HCEC 1CT (cell line): ENCODE measurements at regions not wholly inside any gene's neighbourhood (a gene's known extent, or its start where the extent isn't known, plus 50 kb on each side); places are given as distances from the start of the nearest gene placed in this dataset.

ENCODE experiments used
- DNase-seq: peaks from one replicate; pipeline ENCODE4 v3.0.0-alpha.2; 2017

GRCh38 chr6:66675906-66676305, 968.9 kb upstream of the EYS start:
- no peak for DNase-seq

- DNase-seq = no peak
Observed at GRCh38 chr6:66664112-66664511, 957.1 kb upstream of the EYS start.

- no peak for DNase-seq
Observed at GRCh38 chr6:66662721-66663507, 955.9 kb upstream of the EYS start.

- DNase-seq = peak; percentile 34
Observed at GRCh38 chr6:66662196-66662595, 955.2 kb upstream of the EYS start.

GRCh38 chr6:66655420-66655819, 948.4 kb upstream of the EYS start:
- DNase-seq = no peak

GRCh38 chr6:66638518-66638917, 931.5 kb upstream of the EYS start:
- no peak for DNase-seq

- DNase-seq = no peak
Observed at GRCh38 chr6:66638099-66638498, 931.1 kb upstream of the EYS start.

GRCh38 chr6:66628917-66629316, 921.9 kb upstream of the EYS start:
- peak; percentile 28 for DNase-seq

- DNase-seq = no peak
Observed at GRCh38 chr6:66623050-66623449, 916.0 kb upstream of the EYS start.

- DNase-seq = peak; percentile 60
Observed at GRCh38 chr6:66605971-66606370, 898.9 kb upstream of the EYS start.

GRCh38 chr6:66605011-66605410, 898.0 kb upstream of the EYS start:
- peak; percentile 74 for DNase-seq

- peak; percentile 62 for DNase-seq
Observed at GRCh38 chr6:66599541-66599940, 892.5 kb upstream of the EYS start.

GRCh38 chr6:66578362-66578761, 871.3 kb upstream of the EYS start:
- no peak for DNase-seq

GRCh38 chr6:66568271-66568670, 861.2 kb upstream of the EYS start:
- DNase-seq = no peak

GRCh38 chr6:66561479-66561878, 854.5 kb upstream of the EYS start:
- DNase-seq = no peak

- no peak for DNase-seq
Observed at GRCh38 chr6:66558189-66558588, 851.2 kb upstream of the EYS start.

- DNase-seq = peak; percentile 7
Observed at GRCh38 chr6:66556936-66557335, 849.9 kb upstream of the EYS start.

GRCh38 chr6:66555082-66555481, 848.1 kb upstream of the EYS start:
- DNase-seq = no peak

GRCh38 chr6:66553441-66553840, 846.4 kb upstream of the EYS start:
- peak; percentile 17 for DNase-seq

GRCh38 chr6:66538551-66539135, 831.6 kb upstream of the EYS start:
- DNase-seq = no peak

- no peak for DNase-seq
Observed at GRCh38 chr6:66533921-66534404, 826.9 kb upstream of the EYS start.

- peak; percentile 3 for DNase-seq
Observed at GRCh38 chr6:66526061-66526460, 819.0 kb upstream of the EYS start.

GRCh38 chr6:66522864-66523263, 815.8 kb upstream of the EYS start:
- DNase-seq = no peak

GRCh38 chr6:66516377-66516776, 809.4 kb upstream of the EYS start:
- DNase-seq = no peak

GRCh38 chr6:66508433-66508832, 801.4 kb upstream of the EYS start:
- DNase-seq = peak; percentile 61
